H1 (cell line): ENCODE measurements at regions not wholly inside any gene's neighbourhood (a gene's known extent, or its start where the extent isn't known, plus 50 kb on each side); places are given as distances from the start of the nearest gene placed in this dataset.

ENCODE experiments used
- BACH1 ChIP-seq: IDR thresholded peaks from 2 replicates; pipeline ENCODE4 v1.6.1; 2012; ENCODE audit warnings: low read length, improper control_type of control experiment
- EGR1 ChIP-seq: IDR thresholded peaks from 2 replicates; pipeline ENCODE4 v1.6.1; 2011; ENCODE audit warnings: low read depth, low read length, borderline replicate concordance
- KDM5A ChIP-seq: fragments of 200-600 bp; IDR thresholded peaks from 2 replicates; pipeline ENCODE4 v1.7.1; 2012; ENCODE audit warnings: mild to moderate bottlenecking, low read length, inconsistent platforms, mixed read lengths
- PHF8 ChIP-seq: fragments of 200-600 bp; sonication (generic); conservative IDR thresholded peaks from 2 replicates; pipeline ENCODE4 v1.7.1; 2012; ENCODE audit warnings: low read depth, mild to moderate bottlenecking, inconsistent platforms, low read length, moderate library complexity
- POLR2A ChIP-seq, 2 experiments: IDR thresholded peaks; 1 replicate in 1 of 2; 2 replicates in 1 of 2; pipeline ENCODE4 v1.6.1; 2011; ENCODE audit warnings: low read depth in 2 of 2, low read length in 2 of 2, mild to moderate bottlenecking in 2 of 2; ENCODE audit errors: control extremely low read depth in 1 of 2
- TAF1 ChIP-seq: IDR thresholded peaks from 2 replicates; pipeline ENCODE4 v1.6.1; 2011; ENCODE audit warnings: mild to moderate bottlenecking, low read depth, low read length
- TEAD4 ChIP-seq: IDR thresholded peaks from 2 replicates; pipeline ENCODE4 v1.6.1; 2012; ENCODE audit warnings: low read depth, low read length, inconsistent platforms, mixed read lengths
- YY1 ChIP-seq: IDR thresholded peaks from 2 replicates; pipeline ENCODE4 v1.6.1; 2011; ENCODE audit warnings: low read depth, mild to moderate bottlenecking, low read length
- TF ChIP-seq, protein P1 (sequence below), 3 experiments: IDR thresholded peaks; 1 replicate in 2 of 3; 2 replicates in 1 of 3; pipeline versions ENCODE4 v1.5.1 to v1.6.1; 2011; ENCODE audit warnings: low read length in 3 of 3, mild to moderate bottlenecking in 3 of 3, inconsistent platforms in 2 of 3, low read depth in 1 of 3, moderate library complexity in 1 of 3; ENCODE audit not compliant: insufficient read depth in 1 of 3; ENCODE audit errors: control extremely low read depth in 1 of 3

DNA sequence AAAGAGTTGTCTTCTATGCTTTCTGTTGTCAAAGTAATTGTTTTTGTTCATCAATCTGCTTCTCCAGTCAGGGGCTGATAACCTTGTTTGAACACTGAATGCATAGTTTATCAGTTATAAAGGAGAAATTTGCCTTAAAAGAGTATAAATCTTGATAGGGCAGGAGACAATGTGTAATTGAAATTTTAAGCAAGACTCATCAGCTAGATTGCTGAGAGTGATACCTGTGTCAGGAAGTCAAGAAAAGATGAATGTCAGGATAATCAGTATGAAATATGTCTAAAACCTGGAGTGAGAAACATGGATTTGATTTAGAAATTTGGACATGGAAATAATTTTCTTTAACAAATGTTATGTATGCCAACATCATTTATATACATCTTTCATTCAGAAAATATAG is 1258.1 kb downstream of the EFNA5 start:
- no peak for TF ChIP-seq EGR1
- no peak for TF ChIP-seq POLR2A (IDR thresholded peaks at IDR 0.05; ENCODE audit: control extremely low read depth in 1 of 2, low read depth in 2 of 2, low read length in 2 of 2)
- TF ChIP-seq KDM5A, result no peak
- TF ChIP-seq, protein P1, sequence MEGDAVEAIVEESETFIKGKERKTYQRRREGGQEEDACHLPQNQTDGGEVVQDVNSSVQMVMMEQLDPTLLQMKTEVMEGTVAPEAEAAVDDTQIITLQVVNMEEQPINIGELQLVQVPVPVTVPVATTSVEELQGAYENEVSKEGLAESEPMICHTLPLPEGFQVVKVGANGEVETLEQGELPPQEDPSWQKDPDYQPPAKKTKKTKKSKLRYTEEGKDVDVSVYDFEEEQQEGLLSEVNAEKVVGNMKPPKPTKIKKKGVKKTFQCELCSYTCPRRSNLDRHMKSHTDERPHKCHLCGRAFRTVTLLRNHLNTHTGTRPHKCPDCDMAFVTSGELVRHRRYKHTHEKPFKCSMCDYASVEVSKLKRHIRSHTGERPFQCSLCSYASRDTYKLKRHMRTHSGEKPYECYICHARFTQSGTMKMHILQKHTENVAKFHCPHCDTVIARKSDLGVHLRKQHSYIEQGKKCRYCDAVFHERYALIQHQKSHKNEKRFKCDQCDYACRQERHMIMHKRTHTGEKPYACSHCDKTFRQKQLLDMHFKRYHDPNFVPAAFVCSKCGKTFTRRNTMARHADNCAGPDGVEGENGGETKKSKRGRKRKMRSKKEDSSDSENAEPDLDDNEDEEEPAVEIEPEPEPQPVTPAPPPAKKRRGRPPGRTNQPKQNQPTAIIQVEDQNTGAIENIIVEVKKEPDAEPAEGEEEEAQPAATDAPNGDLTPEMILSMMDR (IDR thresholded peaks at IDR 0.05; ENCODE audit: control extremely low read depth in 1 of 3, insufficient read depth in 1 of 3, low read depth in 1 of 3, low read length in 3 of 3), result no peak
- TF ChIP-seq TEAD4, result no peak
- TF ChIP-seq BACH1, result no peak
- TF ChIP-seq PHF8, result no peak
- no peak for TF ChIP-seq YY1
- no peak for TF ChIP-seq TAF1
